D721Med (cell line): ENCODE measurements at regions not wholly inside any gene's neighbourhood (a gene's known extent, or its start where the extent isn't known, plus 50 kb on each side); places are given as distances from the start of the nearest gene placed in this dataset.

Source experiments
- DNase-seq: peaks from one replicate; pipeline ENCODE4 v3.0.0; 2011; ENCODE audit warnings: low spot score; ENCODE audit not compliant: insufficient read length
- FAIRE-seq: peaks from 2 replicates; lab custom pipeline; 2011; peaks lifted over from hg19 to GRCh38; lab: Jason Lieb, UNC
- CTCF ChIP-seq: IDR thresholded peaks from 2 replicates; pipeline ENCODE4 v1.5.1; 2012; ENCODE audit warnings: mild to moderate bottlenecking, control low read depth; ENCODE audit not compliant: insufficient read depth; ENCODE audit errors: missing control alignments

GRCh38 chr15:70320482-70320881 lies 222.8 kb upstream of the TLE3 start:
- DNase-seq: no peak
- no peak for FAIRE-seq
- no peak for TF ChIP-seq CTCF

- FAIRE-seq (no peak), DNase-seq (no peak)
- TF ChIP-seq CTCF: no peak
These were observed 222.4 kb upstream of the TLE3 start for GRCh38 chr15:70320077-70320476.

- no peak for DNase-seq
- TF ChIP-seq CTCF: no peak
- FAIRE-seq: no peak
These were observed 221.7 kb upstream of the TLE3 start for GRCh38 chr15:70319466-70319865.

- FAIRE-seq (no peak), DNase-seq (no peak)
- no peak for TF ChIP-seq CTCF
These were observed 221.1 kb upstream of the TLE3 start for GRCh38 chr15:70318594-70319465.

- DNase-seq (no peak), FAIRE-seq (no peak)
- TF ChIP-seq CTCF: no peak
These were observed 218.4 kb upstream of the TLE3 start for GRCh38 chr15:70316059-70316600.

GRCh38 chr15:70315431-70315830 lies 217.7 kb upstream of the TLE3 start:
- no peak for FAIRE-seq
- DNase-seq: no peak
- TF ChIP-seq CTCF: no peak

- FAIRE-seq (no peak), DNase-seq (no peak)
- TF ChIP-seq CTCF: no peak
These were observed 217.0 kb upstream of the TLE3 start for GRCh38 chr15:70314688-70315087.
